Pancreas (tissue), 10 donors: ENCODE measurements at regions not wholly inside any gene's neighbourhood (a gene's known extent, or its start where the extent isn't known, plus 50 kb on each side); places are given as distances from the start of the nearest gene placed in this dataset.

Source experiments
- ATAC-seq, 4 donors: fragments of 200-7000 bp; cut with Tn5 transposase; one replicate each; pipeline versions ENCODE4 v1.8.0 to v1.9.1; 2020; ENCODE audit warnings: mild to moderate bottlenecking in 4 of 4, moderate library complexity in 4 of 4
- DNase-seq, 6 donors: peaks; one replicate each; pipeline ENCODE4 v3.0.0-alpha.2; 2020
- FAIRE-seq: peaks from 2 replicates; lab custom pipeline; 2012; peaks lifted over from hg19 to GRCh38; lab: Jason Lieb, UNC
- H3K27ac ChIP-seq, 4 donors: fragments of 200-600 bp; sonication (generic); 1 replicate in 3 of 4; 2 replicates in 1 of 4; pipeline versions ENCODE4 v1.5.0 to v1.8.0; 2020
- H3K27me3 ChIP-seq, 4 donors: fragments of 200-600 bp; one replicate each; pipeline ENCODE4 v1.8.0; 2021
- H3K36me3 ChIP-seq, 3 donors: fragments of 200-600 bp; sonication (generic) in 1 of 3; one replicate each; pipeline versions ENCODE4 v1.5.0 to v1.8.0; 2020 to 2021
- H3K4me1 ChIP-seq, 3 donors: fragments of 200-600 bp; one replicate each; pipeline ENCODE4 v1.8.0; 2021
- H3K4me3 ChIP-seq, 4 donors: fragments of 200-600 bp; sonication (generic) in 2 of 4; one replicate each; pipeline versions ENCODE4 v1.5.0 to v1.8.0; 2020 to 2021
- H3K9me3 ChIP-seq, 4 donors: fragments of 200-600 bp; one replicate each; pipeline ENCODE4 v1.8.0; 2021
- WGBS, 2 donors: extraction: QIAGEN DNeasy Blood & Tissue Kit; methylation state at CpG; one replicate each; pipeline ENCODE4 v1.1.7; 2013; 5-methylcytosine and 5-hydroxymethylcytosine counted together
- intact Hi-C, 3 donors: fragments of 100-400 bp; cut with DNase I; formaldehyde crosslinking; loops; one replicate each; pipeline versions ENCODE4 v1.11.1 to v1.14.2; 2022
- TF ChIP-seq, protein P1 (sequence below), 4 donors: fragments of 200-600 bp; sonication (generic) in 3 of 4; IDR thresholded peaks; one replicate each; pipeline versions ENCODE4 v1.5.0 to v1.8.0; 2021; ENCODE audit warnings: antibody characterized with exemption in 4 of 4
- donor health status: healthy with polysubstance abuse.
- donor health status: DM: no; HTN: no; CAD: no; lungs with moderate emphysema.
- donor health status: DM: no; HTN: no; CAD: no.
- donor health status: control.
- donor health status: control.
- donor health status: Bipolar disorder and iron deficiency.
- donor health status: DM: yes; HTN: yes; CAD: no.
- donor health status: DM: no; HTN: no; CAD: no.
- donor health status: DM: no; HTN: no; CAD: no.
- donor health status: DM: yes; HTN: yes; CAD: no.

DNA sequence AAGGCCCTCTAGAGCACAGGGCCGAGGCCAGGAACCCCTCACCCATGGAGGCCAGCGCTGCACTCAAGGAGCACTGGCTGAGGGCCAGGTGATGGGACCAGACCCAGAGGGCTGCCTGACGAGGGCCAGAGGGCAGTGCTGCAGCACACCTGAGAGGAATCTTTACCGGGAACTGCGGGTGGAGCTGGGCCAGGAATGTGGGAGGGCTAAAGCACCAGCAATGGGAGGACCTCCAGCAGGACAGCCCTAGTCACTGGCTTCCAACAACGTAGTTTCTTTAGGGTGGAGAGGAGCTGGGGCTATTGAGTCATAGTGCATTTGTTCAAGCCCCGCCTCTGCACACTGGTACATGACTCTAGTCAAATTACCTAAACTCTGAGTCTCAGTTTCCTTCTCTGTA, 143.4 kb downstream of the TMEM17 start:
- no peaks in the 10 kb centered on the region for H3K27me3 ChIP-seq
- DNase-seq (peak in 2 of 6 donors; percentile 22 to 56), FAIRE-seq (no peak), ATAC-seq (no peak)
- H3K4me1 ChIP-seq = no peaks in the 10 kb centered on the region
- WGBS, 2 donors = 74 to 80% methylated on average over 7 of the region's 7 CpGs
- TF ChIP-seq, protein P1, sequence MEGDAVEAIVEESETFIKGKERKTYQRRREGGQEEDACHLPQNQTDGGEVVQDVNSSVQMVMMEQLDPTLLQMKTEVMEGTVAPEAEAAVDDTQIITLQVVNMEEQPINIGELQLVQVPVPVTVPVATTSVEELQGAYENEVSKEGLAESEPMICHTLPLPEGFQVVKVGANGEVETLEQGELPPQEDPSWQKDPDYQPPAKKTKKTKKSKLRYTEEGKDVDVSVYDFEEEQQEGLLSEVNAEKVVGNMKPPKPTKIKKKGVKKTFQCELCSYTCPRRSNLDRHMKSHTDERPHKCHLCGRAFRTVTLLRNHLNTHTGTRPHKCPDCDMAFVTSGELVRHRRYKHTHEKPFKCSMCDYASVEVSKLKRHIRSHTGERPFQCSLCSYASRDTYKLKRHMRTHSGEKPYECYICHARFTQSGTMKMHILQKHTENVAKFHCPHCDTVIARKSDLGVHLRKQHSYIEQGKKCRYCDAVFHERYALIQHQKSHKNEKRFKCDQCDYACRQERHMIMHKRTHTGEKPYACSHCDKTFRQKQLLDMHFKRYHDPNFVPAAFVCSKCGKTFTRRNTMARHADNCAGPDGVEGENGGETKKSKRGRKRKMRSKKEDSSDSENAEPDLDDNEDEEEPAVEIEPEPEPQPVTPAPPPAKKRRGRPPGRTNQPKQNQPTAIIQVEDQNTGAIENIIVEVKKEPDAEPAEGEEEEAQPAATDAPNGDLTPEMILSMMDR (IDR thresholded peaks at IDR 0.05) = no peak
- no peaks in the 10 kb centered on the region for H3K9me3 ChIP-seq
- H3K36me3 ChIP-seq = no peaks in the 10 kb centered on the region
- H3K4me3 ChIP-seq = no peak overlapping the region
- H3K27ac ChIP-seq = no peak overlapping the region
- intact Hi-C loops = no loop called here

DNA sequence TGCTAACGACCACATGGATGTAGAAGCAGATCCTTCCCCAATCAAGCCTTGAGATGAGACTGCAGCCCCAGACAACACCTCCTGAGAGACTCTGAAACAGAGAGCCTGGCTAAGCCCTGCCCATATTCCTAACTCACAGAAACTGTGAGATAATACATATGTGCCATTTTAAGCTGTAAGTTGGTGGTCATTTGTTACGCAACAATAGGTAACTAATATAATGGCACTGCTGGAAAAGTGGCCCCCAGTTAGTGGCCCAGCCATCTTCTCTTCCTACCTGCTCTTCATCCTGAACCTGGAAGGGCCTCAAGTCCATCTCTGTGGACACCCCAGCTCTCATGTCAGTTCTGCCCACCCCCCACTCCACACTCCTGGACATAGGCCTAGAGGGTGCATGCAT, 144.0 kb downstream of the TMEM17 start:
- H3K4me3 ChIP-seq = no peak overlapping the region
- H3K9me3 ChIP-seq = no peaks in the 10 kb centered on the region
- 94 to 100% methylated on average over 2 of the region's 2 CpGs for WGBS, 2 donors
- no peaks in the 10 kb centered on the region for H3K36me3 ChIP-seq
- no peaks in the 10 kb centered on the region for H3K27me3 ChIP-seq
- TF ChIP-seq, protein P1 (IDR thresholded peaks at IDR 0.05) = no peak
- ATAC-seq (no peak), DNase-seq (no peak), FAIRE-seq (no peak)
- intact Hi-C loops = no loop called here
- no peak overlapping the region for H3K27ac ChIP-seq
- no peaks in the 10 kb centered on the region for H3K4me1 ChIP-seq

DNA sequence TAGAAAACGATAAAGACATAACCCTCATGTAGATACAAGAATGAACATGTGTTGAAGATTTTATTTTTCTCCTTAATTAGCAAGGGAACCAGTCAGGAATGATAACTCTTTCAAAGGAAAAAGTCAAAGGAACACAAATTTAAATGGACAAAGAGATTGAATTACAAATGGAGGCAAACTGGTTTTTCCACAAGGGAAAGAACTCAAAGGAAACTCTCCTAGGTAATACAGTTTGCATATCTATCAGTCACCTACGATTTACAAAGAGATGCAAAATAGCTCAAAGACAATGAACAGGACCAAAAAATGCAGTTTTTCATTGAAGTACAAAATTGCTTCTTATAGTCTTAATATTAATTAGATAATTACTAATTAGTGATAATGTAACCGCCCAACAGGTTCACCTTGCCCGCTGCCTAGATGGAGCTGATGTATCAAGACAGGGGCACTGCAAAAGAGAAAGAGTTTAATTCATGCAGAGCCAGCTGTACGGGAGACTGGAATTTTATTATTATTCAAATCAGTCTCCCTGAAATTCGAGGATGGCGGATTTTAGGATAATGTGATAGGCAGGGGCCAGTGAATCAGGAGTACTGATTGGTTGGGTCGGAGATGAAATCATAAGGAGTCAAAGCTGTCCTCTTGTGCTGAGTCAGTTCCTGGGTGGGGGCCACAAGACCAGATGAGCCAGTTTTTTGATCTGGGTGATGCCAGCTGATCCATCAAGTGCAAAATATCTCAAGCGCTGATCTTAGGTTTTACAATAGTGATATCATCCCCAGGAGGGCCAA, 151.0 kb downstream of the TMEM17 start:
- ATAC-seq = no peak
- FAIRE-seq = no peak
- 79% methylated on average over 9 of the region's 9 CpGs for WGBS, 2 donors
- Histone ChIP-seq H3K4me1 (no peaks in the 10 kb centered on the region), H3K9me3 (no peaks in the 10 kb centered on the region), H3K27ac (no peak overlapping the region), H3K4me3 (no peak overlapping the region), H3K36me3 (no peaks in the 10 kb centered on the region), H3K27me3 (no peaks in the 10 kb centered on the region)
- intact Hi-C loops = no loop called here
- TF ChIP-seq, protein P1 (IDR thresholded peaks at IDR 0.05) = no peak
- no peak for DNase-seq

GRCh38 chr2:62352031-62352430, 154.0 kb downstream of the TMEM17 start:
- no peak overlapping the region for H3K27ac ChIP-seq
- TF ChIP-seq, protein P1 (IDR thresholded peaks at IDR 0.05) = no peak
- FAIRE-seq (no peak), DNase-seq (no peak), ATAC-seq (peak in 1 of 4 donors; percentile 61)
- 76 to 91% methylated on average over 1 of the region's 1 CpG for WGBS, 2 donors
- no peak overlapping the region for H3K4me3 ChIP-seq
- intact Hi-C loops = no loop called here
- no peaks in the 10 kb centered on the region for H3K36me3 ChIP-seq
- H3K9me3 ChIP-seq = no peaks in the 10 kb centered on the region
- H3K27me3 ChIP-seq = no peaks in the 10 kb centered on the region
- no peaks in the 10 kb centered on the region for H3K4me1 ChIP-seq

DNA sequence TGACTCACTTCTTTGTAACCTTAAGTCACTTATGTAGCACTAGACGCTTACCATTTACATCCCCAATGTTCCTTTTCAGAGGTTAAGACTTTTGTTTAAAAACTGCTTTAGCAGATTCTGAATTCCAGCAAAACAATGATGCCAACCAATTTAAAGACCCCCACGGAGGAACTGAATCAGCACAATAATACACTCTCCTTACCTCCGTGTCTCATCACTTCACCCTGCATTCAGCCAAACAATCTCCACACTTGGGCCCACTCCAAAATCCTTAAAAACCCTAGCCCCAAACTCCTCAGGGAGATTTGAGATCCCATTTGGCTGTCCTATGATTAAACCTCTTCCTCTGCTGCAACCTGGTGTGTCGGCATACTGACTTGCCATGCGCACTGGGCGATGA, 153.9 kb downstream of the B3GNT2 start:
- WGBS, 2 donors = 93 to 95% methylated on average over 6 of the region's 6 CpGs
- Histone ChIP-seq H3K27ac (no peak overlapping the region), H3K9me3 (no peaks in the 10 kb centered on the region), H3K4me1 (no peaks in the 10 kb centered on the region), H3K4me3 (no peak overlapping the region), H3K27me3 (no peaks in the 10 kb centered on the region), H3K36me3 (no peaks in the 10 kb centered on the region)
- FAIRE-seq = no peak
- intact Hi-C loops = no loop called here
- TF ChIP-seq, protein P1 (IDR thresholded peaks at IDR 0.05) = no peak
- DNase-seq = no peak
- no peak for ATAC-seq
